HUES48 (cell line): ENCODE measurements at regions not wholly inside any gene's neighbourhood (a gene's known extent, or its start where the extent isn't known, plus 50 kb on each side); places are given as distances from the start of the nearest gene placed in this dataset.

Experiments
- H3K27ac ChIP-seq: one replicate; pipeline ENCODE4 v1.7.0; 2013; ENCODE audit warnings: low read depth, low read length, inconsistent platforms
- H3K27me3 ChIP-seq: 2 replicates; pipeline ENCODE4 v1.6.1; 2013; ENCODE audit warnings: mild to moderate bottlenecking, low read length; ENCODE audit not compliant: control insufficient read depth, insufficient read depth
- H3K36me3 ChIP-seq: 2 replicates; pipeline ENCODE4 v1.6.1; 2013; ENCODE audit warnings: low read length; ENCODE audit not compliant: control insufficient read depth, insufficient read depth
- H3K4me1 ChIP-seq: 2 replicates; pipeline ENCODE4 v1.6.1; 2013; ENCODE audit warnings: mild to moderate bottlenecking, low read length; ENCODE audit not compliant: control insufficient read depth, insufficient read depth
- H3K4me3 ChIP-seq: 2 replicates; pipeline ENCODE4 v1.5.1; 2013; ENCODE audit warnings: mild to moderate bottlenecking, low read depth, low read length
- H3K9ac ChIP-seq: 2 replicates; pipeline ENCODE4 v1.6.1; 2013; ENCODE audit warnings: mild to moderate bottlenecking, low read depth, low read length, moderate library complexity
- H3K9me3 ChIP-seq: 2 replicates; pipeline ENCODE4 v1.6.1; 2013; ENCODE audit warnings: low read length; ENCODE audit not compliant: control insufficient read depth, insufficient read depth

DNA sequence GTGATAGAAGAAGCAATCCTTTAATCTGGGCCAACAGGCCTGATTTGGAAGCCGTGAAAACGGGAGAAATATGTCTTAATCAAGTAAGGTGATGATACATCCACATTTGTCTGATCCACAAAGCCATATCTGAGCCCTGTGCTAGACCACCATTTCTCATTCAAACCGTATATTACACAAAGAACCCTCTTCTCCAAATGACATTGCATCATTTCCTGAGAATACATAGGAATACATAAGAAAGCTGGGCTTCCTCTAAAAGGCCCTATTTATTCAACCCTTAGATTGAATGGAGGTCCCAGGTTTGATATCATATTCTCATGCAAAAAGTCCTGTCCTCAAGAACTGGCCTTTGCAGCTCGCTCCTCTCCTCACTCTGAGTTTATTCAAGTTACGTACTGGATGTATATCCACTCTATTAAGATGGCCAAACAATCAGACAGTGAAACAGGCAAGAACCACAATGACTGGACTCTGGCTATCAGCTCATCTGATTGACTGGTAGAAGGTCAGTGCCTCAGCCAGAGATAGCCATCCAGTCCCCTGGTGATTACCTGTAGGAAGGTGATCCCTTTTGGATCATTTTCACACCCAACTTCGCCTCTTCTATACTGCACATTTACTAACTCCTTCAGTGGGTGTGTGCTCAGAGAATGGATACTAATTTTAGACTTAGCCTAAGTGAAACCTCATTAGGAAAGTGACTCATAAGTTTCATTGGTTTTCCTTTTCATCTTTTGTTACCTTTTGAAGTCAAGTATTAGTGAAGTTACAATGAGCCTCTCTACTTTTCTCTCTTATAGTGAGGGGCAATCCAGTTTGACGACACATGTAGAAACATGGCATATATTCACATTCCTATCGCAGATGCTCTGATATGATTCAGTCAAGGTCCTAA is 167.6 kb upstream of the WWC1 start:
- Histone ChIP-seq H3K36me3 (no peaks in the 10 kb centered on the region), H3K27me3 (no peaks in the 10 kb centered on the region), H3K9me3 (no peaks in the 10 kb centered on the region), H3K27ac (no peak overlapping the region), H3K4me1 (peaks cover 8% of the 10 kb centered on the region), H3K9ac (no peak overlapping the region), H3K4me3 (no peak overlapping the region)

GRCh38 chr5:168125445-168126199 is 165.8 kb upstream of the WWC1 start:
- no peak overlapping the region for H3K9ac ChIP-seq
- no peaks in the 10 kb centered on the region for H3K9me3 ChIP-seq
- H3K4me3 ChIP-seq, result no peak overlapping the region
- no peaks in the 10 kb centered on the region for H3K27me3 ChIP-seq
- no peak overlapping the region for H3K27ac ChIP-seq
- peaks cover 3% of the 10 kb centered on the region; the same call in 1 of the 2 replicates for H3K4me1 ChIP-seq
- no peaks in the 10 kb centered on the region for H3K36me3 ChIP-seq

DNA sequence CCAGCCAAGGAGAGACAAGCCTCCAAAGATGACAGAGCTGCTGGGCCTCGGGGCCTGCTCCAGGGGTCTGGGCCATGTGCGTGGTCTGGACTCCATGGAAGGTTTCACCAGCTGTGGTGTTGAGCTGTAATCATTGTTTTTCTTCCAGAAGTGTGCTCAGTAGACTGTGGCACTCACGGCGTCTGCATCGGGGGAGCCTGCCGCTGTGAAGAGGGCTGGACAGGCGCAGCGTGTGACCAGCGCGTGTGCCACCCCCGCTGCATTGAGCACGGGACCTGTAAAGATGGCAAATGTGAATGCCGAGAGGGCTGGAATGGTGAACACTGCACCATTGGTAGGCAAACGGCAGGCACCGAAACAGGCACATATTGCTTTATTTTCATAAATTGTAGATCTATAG is 164.8 kb upstream of the WWC1 start:
- no peak overlapping the region for H3K4me3 ChIP-seq
- no peaks in the 10 kb centered on the region for H3K36me3 ChIP-seq
- H3K9ac ChIP-seq, result no peak overlapping the region

DNA sequence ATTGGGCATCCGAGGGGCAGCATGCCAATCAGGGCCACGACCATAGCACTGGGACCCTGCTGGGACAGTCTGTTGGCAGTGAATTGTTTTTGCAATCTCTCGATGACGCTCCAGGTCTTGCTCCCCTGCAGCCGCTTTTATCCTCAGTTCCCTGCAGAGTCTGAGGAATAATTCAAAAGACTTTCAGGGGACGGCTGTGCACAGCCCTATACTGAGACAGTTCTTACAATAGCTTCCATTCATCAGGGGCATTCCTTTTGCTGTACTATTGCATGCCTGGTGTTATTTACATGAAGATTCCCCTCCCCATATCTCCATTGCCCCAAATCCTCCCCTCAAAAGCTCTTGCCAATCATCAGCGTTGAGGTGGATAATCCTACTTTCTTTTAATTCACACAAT is 163.3 kb upstream of the WWC1 start:
- H3K9ac ChIP-seq, result no peak overlapping the region
- H3K27me3 ChIP-seq, result no peaks in the 10 kb centered on the region
- peaks cover 3% of the 10 kb centered on the region; the same call in 1 of the 2 replicates for H3K4me1 ChIP-seq
- no peak overlapping the region for H3K4me3 ChIP-seq
- H3K9me3 ChIP-seq, result no peaks in the 10 kb centered on the region
- H3K36me3 ChIP-seq, result no peaks in the 10 kb centered on the region
- no peak overlapping the region for H3K27ac ChIP-seq

More for the DNA sequence above, 164.8 kb upstream of the WWC1 start:
- H3K4me1 ChIP-seq, result peaks cover 3% of the 10 kb centered on the region; the same call in 1 of the 2 replicates
- H3K27ac ChIP-seq, result no peak overlapping the region
- no peaks in the 10 kb centered on the region for H3K27me3 ChIP-seq
- no peaks in the 10 kb centered on the region for H3K9me3 ChIP-seq

DNA sequence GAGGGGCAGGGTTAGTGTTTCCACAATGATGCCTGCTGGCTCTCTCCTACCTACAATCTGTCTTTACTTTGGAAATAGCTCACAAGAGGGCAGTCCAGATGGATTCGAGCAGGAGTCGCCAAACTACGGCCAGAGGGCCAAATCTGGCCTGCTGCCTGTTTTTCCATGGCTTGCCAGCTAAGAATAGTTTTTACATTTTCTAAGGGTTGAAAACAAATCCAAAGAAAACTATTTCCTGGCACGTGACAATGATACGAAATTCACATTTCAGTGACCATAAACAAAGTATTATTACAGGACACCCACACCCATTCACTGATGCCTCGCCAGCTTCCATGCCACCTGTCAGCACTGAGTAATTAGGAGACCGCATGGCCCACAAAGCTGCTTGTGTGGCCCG is 162.9 kb upstream of the WWC1 start:
- Histone ChIP-seq H3K36me3 (no peaks in the 10 kb centered on the region), H3K9ac (no peak overlapping the region), H3K9me3 (no peaks in the 10 kb centered on the region), H3K27me3 (no peaks in the 10 kb centered on the region), H3K4me1 (peaks cover 3% of the 10 kb centered on the region; the same call in 1 of the 2 replicates), H3K4me3 (no peak overlapping the region), H3K27ac (no peak overlapping the region)

GRCh38 chr5:168131519-168131918 is 159.9 kb upstream of the WWC1 start:
- Histone ChIP-seq H3K36me3 (no peaks in the 10 kb centered on the region), H3K9ac (no peak overlapping the region), H3K9me3 (no peaks in the 10 kb centered on the region), H3K27ac (no peak overlapping the region), H3K27me3 (no peaks in the 10 kb centered on the region), H3K4me1 (peaks cover 3% of the 10 kb centered on the region; the same call in 1 of the 2 replicates), H3K4me3 (no peak overlapping the region)

DNA sequence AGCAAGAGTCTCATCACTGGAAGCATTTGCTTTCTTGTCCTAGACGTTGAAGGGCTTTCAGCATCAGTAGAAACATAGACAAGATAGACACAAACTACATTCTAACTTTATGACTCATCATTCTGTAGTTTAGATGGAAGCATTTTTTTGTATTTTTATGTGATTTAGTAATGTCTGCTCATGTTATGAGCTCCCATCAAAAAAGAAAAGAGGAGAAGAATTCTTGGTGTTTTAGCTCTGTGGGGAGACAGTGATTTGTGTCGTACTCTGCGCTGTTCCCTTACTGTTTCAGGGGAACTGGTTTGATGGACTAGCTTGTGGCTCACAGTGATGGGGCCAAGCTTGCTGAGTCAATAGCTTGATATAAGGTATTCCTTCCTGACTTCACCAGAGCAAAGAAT is 159.2 kb upstream of the WWC1 start:
- Histone ChIP-seq H3K4me3 (no peak overlapping the region), H3K27me3 (no peaks in the 10 kb centered on the region), H3K9ac (no peak overlapping the region), H3K4me1 (peaks cover 6% of the 10 kb centered on the region; the same call in 1 of the 2 replicates), H3K27ac (no peak overlapping the region), H3K36me3 (no peaks in the 10 kb centered on the region), H3K9me3 (no peaks in the 10 kb centered on the region)

DNA sequence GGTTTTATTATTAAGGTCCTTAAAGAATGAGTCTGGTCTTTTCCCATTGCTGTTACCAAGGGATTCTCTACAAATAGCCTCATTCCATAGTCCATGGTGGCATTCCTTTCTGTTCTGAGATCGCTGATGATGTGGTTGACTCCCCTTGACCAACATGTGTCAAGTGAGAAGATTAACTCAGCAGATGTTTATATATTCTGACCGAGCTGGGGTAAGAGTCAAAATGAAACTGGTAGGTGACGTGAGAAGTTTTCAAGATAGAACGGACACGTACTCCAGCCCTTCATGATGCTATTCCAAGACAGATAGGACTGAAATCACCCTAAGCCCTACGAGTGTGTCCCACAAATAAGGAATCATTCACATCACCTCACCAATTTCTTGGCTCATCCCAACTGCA is 155.5 kb upstream of the WWC1 start:
- Histone ChIP-seq H3K36me3 (no peaks in the 10 kb centered on the region), H3K4me3 (no peak overlapping the region), H3K27me3 (no peaks in the 10 kb centered on the region), H3K27ac (no peak overlapping the region), H3K9ac (no peak overlapping the region), H3K4me1 (0 out of 2 replicates have a peak, but pooled peaks cover 14% of the 10 kb centered on the region), H3K9me3 (no peaks in the 10 kb centered on the region)

GRCh38 chr5:168136340-168136739 is 155.1 kb upstream of the WWC1 start:
- Histone ChIP-seq H3K4me3 (no peak overlapping the region), H3K36me3 (no peaks in the 10 kb centered on the region)

DNA sequence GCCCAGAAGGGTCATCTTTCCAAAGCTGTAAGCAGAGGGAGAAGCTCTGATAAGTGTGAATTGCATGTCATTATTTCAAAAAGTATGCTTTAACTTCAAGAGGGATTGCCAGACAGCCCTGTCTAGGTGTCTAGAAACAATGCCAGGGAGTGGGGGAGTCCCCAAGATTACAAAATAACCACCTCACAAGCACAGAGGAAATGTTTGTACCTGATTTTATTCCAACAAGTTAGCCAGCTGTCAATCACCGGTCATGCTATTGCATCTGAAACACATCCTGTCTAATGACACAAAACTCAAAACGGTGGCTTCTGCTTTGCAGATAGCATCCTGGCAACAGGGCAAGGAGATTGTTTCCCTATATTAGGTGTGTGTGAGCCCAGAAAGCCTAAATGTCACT is 154.2 kb upstream of the WWC1 start:
- Histone ChIP-seq H3K4me1 (0 out of 2 replicates have a peak, but pooled peaks cover 14% of the 10 kb centered on the region), H3K4me3 (no peak overlapping the region), H3K9me3 (no peaks in the 10 kb centered on the region), H3K27me3 (no peaks in the 10 kb centered on the region), H3K27ac (no peak overlapping the region), H3K9ac (no peak overlapping the region), H3K36me3 (no peaks in the 10 kb centered on the region)

More at GRCh38 chr5:168136340-168136739, 155.1 kb upstream of the WWC1 start:
- Histone ChIP-seq H3K27ac (no peak overlapping the region), H3K4me1 (0 out of 2 replicates have a peak, but pooled peaks cover 14% of the 10 kb centered on the region), H3K9me3 (no peaks in the 10 kb centered on the region), H3K27me3 (no peaks in the 10 kb centered on the region), H3K9ac (no peak overlapping the region)

- H3K36me3 ChIP-seq, result no peaks in the 10 kb centered on the region
- H3K27ac ChIP-seq, result no peak overlapping the region
- H3K9ac ChIP-seq, result no peak overlapping the region
- H3K27me3 ChIP-seq, result no peaks in the 10 kb centered on the region
- no peak overlapping the region for H3K4me3 ChIP-seq
- H3K9me3 ChIP-seq, result no peaks in the 10 kb centered on the region
- H3K4me1 ChIP-seq, result 0 out of 2 replicates have a peak, but pooled peaks cover 14% of the 10 kb centered on the region
Observed at GRCh38 chr5:168140241-168140640, 151.2 kb upstream of the WWC1 start.
